ENCODE measurements at regions not wholly inside any gene's neighbourhood (a gene's known extent, or its start where the extent isn't known, plus 50 kb on each side); places are given as distances from the start of the nearest gene placed in this dataset.

DNA sequence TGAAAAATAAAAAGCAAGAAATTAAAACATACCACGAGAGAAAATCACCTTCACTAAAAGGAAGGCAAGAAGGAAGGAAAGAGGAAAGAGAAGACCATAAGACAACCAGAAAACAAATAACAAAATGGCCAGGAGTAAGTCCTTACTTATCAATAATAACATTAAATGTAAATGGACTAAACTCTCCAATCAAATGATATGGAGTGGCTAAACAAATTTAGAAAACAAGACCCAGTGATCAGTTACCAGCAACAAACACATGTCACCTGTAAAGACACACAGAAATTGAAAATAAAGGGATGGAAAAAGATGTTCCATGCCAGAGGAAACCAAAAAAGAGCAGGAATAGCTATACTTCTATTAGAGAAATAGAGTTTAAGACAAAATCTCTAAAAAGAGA is 85.0 kb upstream of the SLC38A4 start:
- DNase-seq, result no peak

DNA sequence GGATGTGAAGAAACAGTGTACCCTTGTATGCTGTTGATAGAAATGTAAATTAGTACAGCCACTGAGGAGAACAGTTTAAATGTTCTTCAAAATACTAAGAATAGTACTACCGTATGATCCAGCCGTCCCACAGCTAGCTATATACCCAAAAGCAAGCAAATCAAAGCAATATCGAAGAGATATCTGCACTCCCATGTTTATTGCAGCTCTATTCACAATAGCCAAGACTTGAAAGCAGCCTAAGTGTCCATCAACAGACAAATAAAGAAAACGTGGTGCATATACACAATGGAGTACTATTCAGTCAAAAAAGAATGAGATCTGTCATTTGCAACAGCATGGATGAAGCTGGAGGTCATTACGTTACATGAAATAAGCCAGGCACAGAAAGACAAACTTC is 88.5 kb upstream of the SLC38A4 start:
- DNase-seq, result no peak

DNA sequence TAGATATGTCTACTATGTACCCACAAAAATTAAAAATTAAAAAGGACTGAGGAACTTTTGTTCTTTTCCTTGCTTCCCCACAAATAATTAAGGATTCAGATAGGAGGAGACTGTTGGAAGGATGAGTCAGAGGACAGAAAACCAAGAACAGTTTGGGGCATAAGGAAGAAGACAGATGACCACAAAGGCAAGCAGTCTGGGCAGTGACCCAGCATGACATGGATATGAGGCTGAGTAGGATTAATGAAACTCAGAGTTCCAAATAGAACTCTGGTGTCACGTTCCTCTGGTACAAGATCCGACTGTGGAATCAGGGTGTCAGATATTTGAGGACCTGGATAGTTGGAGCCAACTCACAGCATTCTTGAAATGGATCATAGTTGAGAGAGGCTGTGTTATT is 89.3 kb upstream of the SLC38A4 start:
- DNase-seq, result no peak

DNA sequence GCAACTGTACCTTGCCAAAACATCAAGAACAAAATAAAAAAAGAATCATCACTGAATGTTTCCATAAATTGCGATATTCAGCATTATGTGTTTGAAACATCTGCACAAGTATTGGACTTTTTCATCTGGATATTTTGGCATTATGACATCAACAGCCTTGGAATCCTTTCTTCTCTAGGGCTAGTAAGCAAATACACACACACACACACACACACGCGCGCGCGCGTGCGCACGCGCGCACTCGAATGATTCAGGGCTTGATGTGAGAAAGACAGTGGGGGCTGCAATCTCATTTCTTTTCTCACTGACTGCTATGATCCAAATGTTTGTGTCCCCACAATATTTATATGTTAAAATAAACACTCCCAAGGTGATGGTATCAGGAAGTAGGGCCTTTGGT is 90.0 kb upstream of the SLC38A4 start:
- DNase-seq, result no peak

DNA sequence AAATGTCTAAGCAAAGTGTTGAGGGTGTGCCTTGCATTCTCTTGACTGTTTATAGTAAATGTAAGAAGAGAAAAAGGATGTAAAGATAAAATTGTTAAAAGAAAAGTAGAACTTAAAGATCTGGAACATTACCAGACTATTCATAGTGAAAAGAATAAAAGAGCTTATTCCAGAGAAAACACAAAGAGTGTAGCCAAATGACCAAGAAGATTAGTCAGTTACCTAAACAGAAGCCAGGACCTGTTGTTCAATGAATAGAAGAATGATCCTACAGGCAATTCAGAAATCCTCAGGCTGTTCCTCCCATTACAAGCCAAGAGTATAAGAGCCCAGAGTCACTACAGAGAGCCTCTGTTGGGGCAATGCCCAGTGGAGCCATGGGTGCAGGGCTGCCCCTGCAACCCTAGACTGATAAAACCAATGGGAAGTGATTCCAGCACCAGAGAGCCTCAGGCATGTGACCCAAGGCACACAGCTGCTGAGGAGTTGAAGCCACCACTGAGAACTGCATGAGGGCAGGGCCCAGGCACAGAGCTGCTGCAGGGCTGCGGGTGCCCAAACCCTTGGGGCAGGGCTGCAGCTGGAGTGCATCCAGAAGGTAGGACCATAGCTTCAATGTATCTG is 91.1 kb upstream of the SLC38A4 start:
- no peak for DNase-seq

DNA sequence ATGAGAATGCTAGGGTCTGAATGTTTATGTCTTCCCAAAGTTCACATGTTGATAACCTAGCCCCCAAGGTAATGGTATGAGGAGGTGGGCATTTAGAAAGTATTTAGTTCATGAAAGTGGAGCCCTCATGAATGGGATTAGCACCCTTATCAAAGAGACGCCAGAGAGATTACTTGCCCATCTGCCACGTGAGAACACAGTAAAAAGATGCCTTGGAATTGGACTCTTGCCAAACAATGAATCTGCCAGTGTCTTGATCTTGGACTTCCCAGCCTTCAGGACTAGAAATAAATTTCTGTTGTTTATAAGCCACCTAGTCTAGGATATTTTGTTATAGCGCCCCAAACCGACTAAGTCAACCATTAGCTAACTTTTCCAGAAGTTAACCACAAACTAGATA is 92.0 kb upstream of the SLC38A4 start:
- DNase-seq, result no peak

DNA sequence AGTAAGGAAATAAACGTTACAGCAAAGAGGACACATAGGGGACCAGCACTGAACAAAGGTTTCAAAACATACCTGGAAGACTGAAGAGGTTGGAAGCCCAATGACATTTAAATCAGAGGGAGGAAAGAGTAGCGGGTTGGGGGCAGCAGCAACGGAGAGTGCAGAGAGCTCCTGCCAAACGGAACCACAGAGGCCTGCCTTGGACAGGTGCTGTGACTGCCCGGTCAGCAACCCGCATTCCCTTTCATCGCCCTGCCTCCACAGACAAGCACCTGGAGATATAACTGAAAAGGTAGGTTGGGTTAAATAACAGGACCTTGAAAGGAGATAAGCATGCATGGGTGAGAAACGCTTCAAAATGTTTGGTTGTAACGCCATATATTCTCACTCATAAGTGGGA is 92.8 kb upstream of the SLC38A4 start:
- DNase-seq, result no peak

DNA sequence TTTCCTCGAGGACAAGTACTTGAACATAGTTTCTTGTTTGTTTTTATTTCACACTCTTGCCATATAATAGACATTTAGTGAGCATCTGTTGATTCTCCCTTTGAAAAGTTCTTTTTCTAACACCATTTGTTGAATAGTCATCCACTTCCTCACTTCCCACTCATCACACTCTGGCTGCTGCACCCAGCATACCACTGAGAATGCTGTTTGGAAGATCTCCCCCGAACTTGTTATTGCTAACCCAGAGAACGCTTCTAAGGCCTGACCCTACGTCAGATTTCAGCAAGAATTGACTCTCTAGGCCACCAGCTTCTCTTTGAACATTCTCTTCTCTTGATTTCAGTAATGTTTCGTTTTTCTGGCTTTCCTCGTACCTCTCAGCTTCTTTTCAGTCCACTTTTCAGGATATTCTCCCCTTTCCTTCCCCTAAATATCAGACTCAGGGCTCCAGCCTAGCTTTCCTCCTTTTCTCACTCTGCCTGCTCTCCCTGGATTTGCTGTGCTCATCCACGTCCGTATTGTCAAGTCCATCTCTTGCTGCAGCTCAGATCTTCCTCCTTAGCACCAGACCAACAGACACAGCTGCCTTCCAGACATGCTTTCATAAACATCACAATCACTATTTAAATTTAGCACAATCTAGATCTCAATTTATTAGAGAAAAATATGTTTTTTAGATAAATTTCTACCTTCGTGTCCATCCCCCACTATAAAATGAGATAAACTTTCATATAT is 94.0 kb upstream of the SLC38A4 start:
- no peak for DNase-seq

DNA sequence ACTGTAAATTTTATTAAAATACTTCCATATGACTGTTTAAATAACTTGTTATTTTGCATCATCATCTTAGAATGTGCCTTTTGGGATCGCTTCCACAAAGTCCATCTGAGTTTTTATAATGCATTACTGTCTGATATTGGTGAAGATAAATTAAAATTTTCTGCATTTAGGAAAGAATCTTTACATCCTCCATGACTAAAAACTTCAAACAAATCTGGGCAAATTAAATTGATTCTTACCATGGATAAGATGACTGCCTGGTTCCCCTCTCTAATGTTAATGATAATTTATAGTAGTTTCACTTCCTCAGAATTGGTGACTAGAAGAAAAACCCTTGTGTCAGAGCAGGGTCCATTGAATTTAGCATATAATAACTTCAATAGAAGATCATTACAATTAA is 94.7 kb upstream of the SLC38A4 start:
- DNase-seq, result no peak

DNA sequence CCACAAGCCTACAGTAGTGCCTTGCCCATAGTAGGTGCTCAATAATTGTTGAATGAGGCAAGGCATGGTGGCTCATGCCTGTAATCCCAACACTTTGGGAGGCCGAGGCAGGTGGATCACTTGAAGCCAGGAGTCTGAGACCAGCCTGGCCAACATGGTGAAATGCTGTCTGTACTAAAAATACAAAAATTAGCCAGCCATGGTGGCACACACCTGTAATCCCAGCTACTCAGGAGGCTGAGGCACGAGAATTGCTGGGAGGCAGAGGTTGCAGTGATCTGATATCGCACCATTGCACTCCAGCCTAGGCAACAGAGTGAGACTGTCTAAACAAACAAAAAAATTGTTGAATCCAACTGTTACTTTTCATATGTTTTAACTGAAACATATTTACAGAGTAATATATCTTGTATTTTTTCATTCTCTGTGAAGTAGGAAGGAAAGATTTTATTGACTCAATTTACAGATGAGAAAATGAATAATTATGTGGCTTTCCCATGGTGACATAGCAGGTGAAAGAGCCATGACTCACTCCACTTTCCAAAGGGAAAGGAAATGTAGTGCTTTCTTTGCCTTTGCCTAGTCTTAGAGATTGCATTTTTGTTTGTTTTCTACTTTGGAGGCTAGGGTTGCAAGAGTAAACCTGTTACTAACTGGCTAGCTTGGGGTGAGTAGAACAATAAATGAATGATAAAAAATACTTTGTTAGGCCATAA is 95.4 kb upstream of the SLC38A4 start:
- no peak for DNase-seq

DNA sequence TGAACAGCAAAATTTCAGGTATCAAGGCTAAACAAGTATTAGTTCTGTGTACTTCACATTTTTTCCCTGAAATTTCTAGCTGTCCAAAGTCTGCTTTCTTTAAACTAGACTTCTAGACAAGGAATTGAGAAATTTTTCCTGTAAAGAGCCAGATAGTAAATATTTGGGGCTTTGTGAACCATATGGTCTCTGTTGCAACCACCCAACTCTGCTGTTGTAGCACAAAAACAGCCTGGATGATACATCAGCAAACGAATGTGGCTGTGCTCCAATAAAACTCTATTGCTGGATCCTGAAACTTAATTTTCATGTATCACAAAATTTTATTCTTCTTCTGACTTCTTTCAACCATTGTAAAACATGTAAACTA is 96.0 kb upstream of the SLC38A4 start:
- DNase-seq, result no peak

DNA sequence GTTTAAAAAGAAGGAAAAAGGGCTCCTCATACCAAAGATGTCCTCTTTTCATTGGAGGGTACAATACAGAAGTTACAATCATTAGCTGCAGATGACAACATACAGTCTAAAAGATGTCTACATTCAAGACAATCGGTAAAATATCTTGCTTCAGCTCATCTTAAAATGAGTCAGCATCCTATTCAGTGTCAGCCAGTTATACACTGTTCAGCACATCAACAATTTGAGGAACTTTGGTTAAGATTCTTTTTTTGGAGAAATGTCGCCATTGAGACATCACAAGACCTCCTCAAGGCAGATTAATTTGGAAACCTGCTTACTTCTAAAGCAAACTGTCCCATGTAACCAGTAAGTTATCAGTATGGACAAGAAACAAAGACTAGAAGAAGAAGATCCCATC is 100.7 kb upstream of the SLC38A4 start:
- no peak for DNase-seq

DNA sequence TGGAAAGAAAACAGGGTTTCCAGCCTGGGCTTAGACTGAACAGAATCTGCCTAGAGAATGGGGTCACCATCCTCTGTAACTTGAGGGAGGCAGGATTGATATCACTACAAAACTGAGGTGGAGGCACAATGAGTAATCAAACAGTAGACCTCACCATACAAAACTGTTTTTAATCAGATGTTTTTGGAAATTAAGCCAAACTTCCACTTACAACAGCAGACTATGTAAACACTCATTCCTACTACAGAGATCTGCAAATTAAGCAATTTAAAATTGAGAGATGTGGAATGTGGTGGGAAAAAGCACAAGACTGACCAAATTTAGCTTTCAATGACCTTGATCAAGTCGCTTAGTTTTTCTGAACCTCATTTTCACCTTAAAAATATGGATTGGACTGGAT is 104.3 kb upstream of the SLC38A4 start:
- no peak for DNase-seq

DNA sequence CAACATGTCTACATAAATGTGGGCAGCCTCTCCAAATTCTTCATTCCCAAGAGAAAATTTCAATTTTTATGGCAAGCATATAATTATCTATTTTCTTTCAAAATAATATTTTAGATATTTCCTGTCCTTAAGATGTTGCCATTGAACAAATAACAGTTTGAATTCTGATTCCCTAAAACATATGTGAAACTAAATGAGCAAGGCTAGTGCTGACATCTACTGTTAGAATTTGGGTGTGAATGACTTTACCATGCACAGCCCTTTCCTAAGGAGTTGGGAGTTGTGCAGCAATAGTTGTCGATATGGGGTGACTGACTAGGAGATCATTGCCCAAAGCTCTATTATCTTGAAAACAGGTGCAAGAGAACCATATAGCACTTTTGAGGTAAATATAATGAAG is 108.2 kb upstream of the SLC38A4 start:
- peak; percentile 32 for DNase-seq

DNA sequence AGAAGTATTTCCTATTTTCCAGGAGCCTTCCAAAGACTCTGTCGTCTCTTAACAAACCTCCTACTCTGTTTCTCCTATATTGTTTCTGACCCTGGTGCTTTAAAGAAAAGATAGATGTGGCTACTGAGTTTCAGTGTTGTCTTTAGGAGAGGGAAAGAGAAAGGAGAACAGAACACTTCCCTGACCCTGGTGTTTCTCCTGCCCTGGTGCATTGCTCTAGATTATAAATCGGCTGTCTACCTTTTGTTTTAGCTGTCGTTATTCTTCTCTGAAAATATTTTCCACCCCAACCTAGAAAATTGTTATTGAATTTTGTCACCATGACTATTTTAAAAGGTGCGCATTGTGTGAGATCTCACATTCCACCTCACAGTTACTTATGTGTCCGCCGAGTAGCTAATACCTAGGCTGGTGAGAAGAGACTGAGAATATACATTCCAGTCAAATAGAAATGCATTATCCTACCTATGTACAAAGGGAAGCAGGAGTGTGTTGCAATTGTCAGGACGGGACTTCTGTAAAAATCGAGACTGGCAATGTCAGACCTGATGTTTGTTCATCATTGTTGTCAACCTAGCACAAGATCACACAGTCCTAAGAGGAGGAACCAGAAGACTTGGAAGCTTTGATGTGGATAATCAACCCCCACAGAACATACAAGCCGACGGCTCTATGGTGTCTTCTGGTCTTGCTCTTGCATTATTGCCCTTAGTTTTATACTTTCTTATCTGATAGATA is 108.7 kb upstream of the SLC38A4 start:
- DNase-seq, result no peak

DNA sequence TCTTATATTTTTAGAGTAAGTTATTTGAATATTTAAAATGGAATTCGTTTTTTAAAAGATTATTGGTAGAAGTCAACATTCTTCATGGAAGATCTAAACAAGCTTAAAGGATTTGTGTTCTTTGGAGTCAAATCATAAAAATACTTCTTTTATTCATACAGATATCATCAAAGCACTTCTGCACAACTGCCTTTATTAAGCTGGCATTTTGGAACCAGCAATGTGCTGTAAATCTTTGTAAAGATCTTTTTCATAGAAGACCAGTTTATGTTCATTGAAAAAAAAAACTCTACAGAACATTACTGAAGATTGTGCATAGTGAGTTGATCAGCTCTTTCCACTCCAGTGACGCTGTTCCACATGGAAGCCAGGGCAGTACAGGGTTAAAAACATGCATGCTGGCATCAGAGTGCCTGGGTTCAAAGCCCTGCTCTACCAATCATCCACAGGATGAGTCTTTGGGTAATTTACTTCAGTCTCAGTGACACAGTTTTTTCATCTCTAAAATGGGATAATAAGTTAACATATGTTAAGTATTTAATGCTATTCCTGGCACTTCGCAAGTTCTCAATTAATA is 109.6 kb upstream of the SLC38A4 start:
- no peak for DNase-seq

DNA sequence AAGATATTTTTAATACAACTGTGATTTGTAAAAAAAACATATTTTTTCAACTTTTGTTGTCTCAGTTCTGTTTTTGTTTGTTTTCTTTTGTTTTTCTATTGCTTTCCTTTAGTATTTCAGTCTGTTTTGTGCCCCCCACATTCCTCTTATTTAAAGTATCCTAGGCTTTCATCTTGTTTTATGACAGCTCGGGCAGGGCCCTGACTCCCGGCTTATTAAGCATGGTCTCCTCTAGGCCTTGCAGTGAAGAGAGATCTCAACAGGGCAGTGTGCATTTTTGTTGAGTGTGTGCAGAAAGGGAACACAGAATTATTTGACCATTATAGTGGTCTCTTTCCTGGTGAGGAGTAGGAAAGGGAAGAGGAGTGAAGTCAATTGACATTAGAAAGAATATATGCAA is 110.2 kb upstream of the SLC38A4 start:
- no peak for DNase-seq

DNA sequence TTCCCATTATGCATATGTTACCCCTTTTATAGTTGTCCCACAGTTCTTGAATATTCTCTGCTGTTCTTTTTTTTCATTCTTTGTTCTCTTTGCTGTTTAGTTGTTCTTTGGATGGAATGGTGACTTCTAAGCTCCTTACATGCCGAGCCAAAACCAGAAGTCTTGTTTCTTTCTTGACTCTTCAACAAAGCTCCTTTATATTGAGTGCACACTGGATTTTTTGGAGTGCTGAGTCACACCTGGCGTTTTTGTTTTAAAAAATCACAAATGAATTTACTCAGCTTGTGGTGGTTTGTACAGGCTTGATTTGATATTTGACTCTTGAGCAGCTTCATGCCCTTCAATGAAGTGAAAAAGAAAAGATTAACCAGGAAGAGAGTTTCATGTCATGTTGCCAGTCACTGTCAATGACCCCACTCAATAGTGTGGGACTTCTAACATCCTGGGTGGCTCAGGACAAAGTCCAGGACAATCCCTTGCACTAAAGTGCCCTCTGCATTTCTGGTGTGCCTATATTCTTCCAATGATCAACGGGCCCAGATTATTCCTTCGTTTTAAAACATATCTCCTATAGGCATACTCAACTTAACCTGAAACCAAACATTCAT is 112.4 kb upstream of the SLC38A4 start:
- DNase-seq, result no peak

DNA sequence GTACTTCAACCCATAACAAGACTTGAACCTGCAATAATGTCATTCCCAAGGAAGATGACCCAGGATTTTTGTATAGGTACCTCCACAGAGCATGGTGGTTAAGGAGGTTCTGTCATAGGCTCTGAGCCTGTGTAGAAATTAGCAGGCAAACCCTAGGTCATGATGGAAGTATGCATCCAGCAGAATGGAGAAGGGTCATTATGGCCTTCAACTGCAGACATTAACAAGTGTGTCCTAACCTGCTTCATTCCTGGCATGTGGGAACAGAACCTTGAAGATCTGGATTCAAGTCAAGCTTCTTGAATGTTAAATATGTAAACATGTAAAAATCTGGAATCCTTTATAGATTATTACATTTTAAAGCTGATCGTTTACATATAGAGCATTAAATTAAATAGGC is 116.2 kb upstream of the SLC38A4 start:
- DNase-seq, result no peak

DNA sequence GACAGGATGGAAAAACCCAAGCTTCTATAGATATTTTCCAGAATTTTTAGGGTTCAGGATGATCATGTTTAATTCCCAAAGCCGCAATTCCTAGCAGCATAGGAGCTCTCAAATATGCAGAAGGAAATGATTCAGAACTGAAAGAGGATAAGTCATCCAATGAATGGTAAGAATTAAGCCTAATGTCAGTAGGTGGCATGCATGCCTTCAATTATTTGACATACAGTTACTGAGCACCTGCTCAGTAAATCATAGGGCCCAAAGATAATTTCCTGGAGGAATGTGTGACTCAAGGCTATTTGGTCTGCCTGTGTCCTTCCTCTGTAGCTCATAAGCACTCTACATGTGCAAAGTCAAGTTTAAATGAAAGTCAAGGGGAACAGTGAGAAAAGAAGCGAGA is 116.8 kb upstream of the SLC38A4 start:
- no peak for DNase-seq

DNA sequence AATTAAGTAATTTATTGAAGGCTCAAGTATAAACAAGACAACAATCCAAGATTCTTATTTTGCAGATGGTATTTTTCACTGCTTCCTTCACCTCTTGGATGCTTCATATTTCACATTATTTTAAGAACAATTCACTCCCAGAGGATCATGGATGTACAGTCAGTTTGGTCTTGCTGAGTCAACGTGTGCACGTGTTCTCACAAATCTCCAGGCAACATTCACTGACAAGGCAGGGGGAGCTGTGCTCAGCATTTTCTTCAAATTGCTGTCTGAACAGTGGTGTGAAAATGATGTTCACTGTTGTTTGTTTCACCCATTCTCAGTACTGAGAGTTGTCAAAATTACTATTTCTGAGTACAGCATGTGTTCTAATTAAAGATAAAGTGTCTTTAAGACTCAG is 118.3 kb upstream of the SLC38A4 start:
- DNase-seq, result peak; percentile 30

DNA sequence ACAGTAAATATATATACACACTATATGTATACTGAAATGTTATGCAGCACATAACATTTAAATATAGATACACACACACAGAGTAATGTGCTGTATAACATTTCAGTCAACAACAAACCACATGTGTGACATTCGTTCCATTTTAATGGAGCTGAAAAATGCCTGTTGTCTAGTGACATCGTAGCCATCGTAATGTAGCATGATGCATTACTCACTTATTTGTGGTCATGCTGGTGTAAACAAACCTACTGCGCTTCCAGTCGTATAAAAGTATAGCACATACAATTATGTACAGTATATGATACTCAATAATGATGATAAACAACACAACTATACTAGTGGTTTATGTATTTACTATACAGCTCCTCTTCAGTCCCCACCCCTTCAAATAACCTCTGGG is 119.0 kb upstream of the SLC38A4 start:
- DNase-seq, result no peak
